SK-N-MC (cell line): ENCODE measurements at regions not wholly inside any gene's neighbourhood (a gene's known extent, or its start where the extent isn't known, plus 50 kb on each side); places are given as distances from the start of the nearest gene placed in this dataset.

Source experiments
- DNase-seq: peaks from one replicate; pipeline ENCODE4 v3.0.0-alpha.2; 2011; ENCODE audit warnings: low read depth, low spot score
- H3K27ac ChIP-seq: fragments of 200-600 bp; sonication (generic); 2 replicates; pipeline ENCODE4 v1.5.1; 2016; ENCODE audit warnings: mixed run types
- H3K36me3 ChIP-seq: fragments of 200-600 bp; sonication (generic); 2 replicates; pipeline ENCODE4 v1.6.1; 2017; ENCODE audit warnings: antibody characterized with exemption, low read length, mixed read lengths; ENCODE audit not compliant: insufficient read depth
- H3K4me3 ChIP-seq: fragments of 200-600 bp; sonication (generic); 2 replicates; pipeline ENCODE4 v1.5.1; 2016
- H3K9ac ChIP-seq: fragments of 200-600 bp; sonication (generic); 2 replicates; pipeline ENCODE4 v1.8.0; 2017; ENCODE audit warnings: mixed run types, mixed read lengths; ENCODE audit not compliant: insufficient read length
- H3K9me3 ChIP-seq: fragments of 200-600 bp; sonication (generic); 2 replicates; pipeline ENCODE4 v1.6.1; 2017; ENCODE audit warnings: low read depth, mild to moderate bottlenecking, antibody characterized with exemption, low read length, moderate library complexity, mixed read lengths
- EZH2 ChIP-seq: fragments of 200-600 bp; sonication (generic); IDR thresholded peaks from one replicate; pipeline ENCODE4 v1.6.1; 2017; ENCODE audit warnings: antibody characterized with exemption
- FOXP2 ChIP-seq: optimal IDR thresholded peaks from 2 replicates; pipeline ENCODE3; 2011; ENCODE audit warnings: mild to moderate bottlenecking, moderate library complexity; ENCODE audit not compliant: insufficient read depth; ENCODE audit errors: extremely low read length, control extremely low read depth
- POLR2AphosphoS5 ChIP-seq: IDR thresholded peaks from 2 replicates; pipeline ENCODE4 v1.6.1; 2012; ENCODE audit warnings: mild to moderate bottlenecking, low read depth, low read length, borderline replicate concordance

DNA sequence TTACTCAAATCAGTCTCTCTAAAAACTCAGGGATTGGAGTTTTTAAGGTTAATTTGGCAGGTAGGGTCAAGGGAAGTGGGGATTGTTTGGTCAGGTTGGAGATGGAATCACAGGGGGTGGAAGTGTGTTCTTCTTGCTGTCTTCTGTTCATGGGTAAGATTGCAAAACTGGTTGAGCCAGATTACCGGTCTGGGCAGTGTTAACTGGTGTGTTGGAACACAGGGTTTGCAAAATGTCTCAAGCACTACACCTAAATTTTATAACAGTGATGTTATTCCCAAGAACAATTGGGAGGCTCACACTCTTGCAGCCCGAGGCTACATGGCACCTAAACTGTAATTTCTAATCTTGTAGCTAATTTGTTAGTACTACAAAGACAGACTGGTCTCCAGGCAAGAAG lies 425.4 kb downstream of the PLOD2 start:
- Histone ChIP-seq H3K4me3 (no peak overlapping the region), H3K9ac (no peak overlapping the region), H3K9me3 (no peaks in the 10 kb centered on the region), H3K36me3 (no peaks in the 10 kb centered on the region), H3K27ac (no peak overlapping the region)
- no peak for DNase-seq
- no peak for TF ChIP-seq EZH2
- no peak for TF ChIP-seq POLR2AphosphoS5
- TF ChIP-seq FOXP2, result no peak

DNA sequence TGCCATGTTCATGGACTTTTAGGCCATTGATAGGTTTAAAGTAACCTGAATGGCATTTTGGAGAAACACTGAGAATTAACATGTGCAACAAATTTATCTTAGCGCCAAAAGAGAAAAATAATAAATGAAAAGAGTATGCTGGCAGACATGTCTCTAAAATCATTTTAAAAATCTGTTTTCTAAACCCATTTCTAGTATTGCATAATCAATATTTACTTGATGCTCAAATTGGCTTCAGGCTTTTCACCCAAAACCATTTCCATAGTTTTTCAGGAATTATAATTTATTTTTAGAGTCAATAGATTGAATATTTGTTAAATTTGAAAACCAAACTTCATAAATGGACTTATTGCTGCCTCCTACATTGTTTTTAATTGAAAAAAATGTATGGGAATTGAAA lies 423.0 kb downstream of the PLOD2 start:
- no peaks in the 10 kb centered on the region for H3K36me3 ChIP-seq
- no peaks in the 10 kb centered on the region for H3K9me3 ChIP-seq
- no peak overlapping the region for H3K9ac ChIP-seq
- H3K4me3 ChIP-seq, result no peak overlapping the region
- TF ChIP-seq EZH2 (no peak), FOXP2 (no peak), POLR2AphosphoS5 (no peak)
- no peak for DNase-seq
- H3K27ac ChIP-seq, result no peak overlapping the region

DNA sequence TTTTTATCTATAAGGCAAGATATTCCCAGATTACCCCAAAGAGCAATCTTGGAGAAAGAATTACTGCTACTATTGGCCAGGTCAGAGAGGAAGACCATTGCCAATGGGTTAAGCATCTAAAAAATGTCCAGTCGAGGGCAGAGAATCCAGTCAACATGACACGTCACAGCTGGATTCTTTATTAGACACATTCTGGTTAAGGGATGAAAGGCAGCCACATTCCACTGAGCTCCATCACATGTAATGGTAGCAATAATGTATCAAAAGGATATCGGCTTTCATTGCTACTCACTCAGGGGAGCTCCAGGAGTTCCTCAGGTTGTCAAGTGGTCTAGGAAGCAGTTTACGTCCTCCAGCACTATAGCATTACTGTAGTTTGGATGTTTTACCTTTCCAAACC lies 421.1 kb downstream of the PLOD2 start:
- Histone ChIP-seq H3K36me3 (no peaks in the 10 kb centered on the region), H3K27ac (no peak overlapping the region), H3K4me3 (no peak overlapping the region), H3K9ac (no peak overlapping the region), H3K9me3 (no peaks in the 10 kb centered on the region)
- DNase-seq, result no peak
- TF ChIP-seq EZH2, result no peak
- TF ChIP-seq POLR2AphosphoS5, result no peak

DNA sequence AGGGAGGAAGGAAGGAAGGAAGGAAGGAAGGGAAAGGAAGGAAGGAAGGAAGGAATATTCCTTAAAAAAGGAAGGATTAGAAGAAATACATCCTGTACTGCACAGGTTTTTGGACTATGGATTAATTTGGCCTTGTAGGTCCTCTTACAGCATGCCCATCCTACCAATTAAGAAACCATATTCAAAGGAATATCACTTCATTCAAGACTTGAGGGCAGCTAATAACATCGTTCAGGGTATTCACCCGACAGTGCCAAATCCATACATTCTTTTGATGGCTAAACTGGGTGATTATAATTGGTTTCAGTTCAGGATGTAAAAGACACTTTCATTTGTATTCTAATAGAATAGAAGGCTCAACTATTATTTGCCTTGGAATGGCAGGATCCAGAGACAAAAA lies 410.3 kb downstream of the PLOD2 start:
- Histone ChIP-seq H3K4me3 (no peak overlapping the region), H3K36me3 (no peaks in the 10 kb centered on the region), H3K9ac (no peak overlapping the region), H3K27ac (peak overlapping the region; percentile 23), H3K9me3 (no peaks in the 10 kb centered on the region; the same call in 1 of the 2 replicates)
- peak; percentile 62 for DNase-seq
- TF ChIP-seq EZH2, result no peak
- no peak for TF ChIP-seq FOXP2
- TF ChIP-seq POLR2AphosphoS5, result no peak

DNA sequence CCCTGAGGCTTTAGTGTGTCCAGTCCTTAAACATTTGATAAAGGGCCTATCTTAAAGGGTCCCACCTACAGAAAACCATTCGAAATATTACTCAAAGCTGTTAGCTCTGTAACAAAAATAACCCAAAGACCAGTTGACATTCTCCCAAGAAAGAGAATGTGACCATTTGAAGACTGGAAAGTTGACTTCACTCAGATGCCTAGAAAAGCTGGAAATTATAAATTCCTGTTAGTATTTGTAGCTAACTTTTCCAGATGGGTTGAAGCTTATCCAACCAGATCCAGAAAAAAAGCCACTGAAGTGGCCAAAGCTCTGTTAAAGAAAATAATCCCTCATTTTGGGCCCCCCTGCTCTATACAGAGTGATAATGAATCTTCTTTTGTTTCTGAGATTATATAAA lies 408.4 kb downstream of the PLOD2 start:
- H3K4me3 ChIP-seq, result no peak overlapping the region

DNA sequence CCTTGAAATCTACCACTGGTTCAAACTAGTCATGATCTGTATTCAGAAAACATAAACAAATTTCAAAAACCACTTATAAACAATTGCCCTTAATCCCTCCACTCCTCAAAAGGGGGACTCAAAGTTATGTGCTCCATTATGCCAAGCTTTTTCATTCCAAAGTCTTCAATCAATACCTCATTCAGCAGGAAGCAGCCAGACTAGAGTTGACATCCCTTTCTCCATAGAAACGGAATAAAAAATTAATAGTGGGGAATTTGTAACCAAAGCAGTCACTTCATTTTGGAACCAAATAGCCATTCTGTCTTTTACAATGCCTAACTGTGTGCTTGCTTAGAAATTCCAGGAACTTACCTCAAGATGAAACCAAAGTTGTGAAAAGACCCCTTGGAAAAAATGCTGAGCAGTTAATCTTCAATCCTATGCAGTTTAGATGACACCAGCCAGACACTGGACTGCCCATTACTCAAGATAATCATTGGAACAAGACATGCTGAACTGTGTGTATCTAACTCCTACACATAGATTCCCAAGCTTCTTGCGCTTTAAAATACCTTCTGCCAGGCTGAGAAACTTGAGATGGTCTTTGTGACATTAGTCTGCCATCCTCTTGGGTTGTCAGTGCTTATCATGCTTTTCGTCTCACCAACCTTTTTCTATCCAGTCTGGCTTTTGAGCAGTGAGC lies 406.2 kb downstream of the PLOD2 start:
- no peak overlapping the region for H3K4me3 ChIP-seq
- H3K36me3 ChIP-seq, result no peaks in the 10 kb centered on the region
- H3K9me3 ChIP-seq, result no peaks in the 10 kb centered on the region; the same call in 1 of the 2 replicates
- TF ChIP-seq POLR2AphosphoS5, result no peak
- H3K27ac ChIP-seq, result no peak overlapping the region
- no peak for DNase-seq
- no peak overlapping the region for H3K9ac ChIP-seq

More for the DNA sequence above, 408.4 kb downstream of the PLOD2 start:
- no peak overlapping the region for H3K9ac ChIP-seq
- no peak for DNase-seq
- H3K9me3 ChIP-seq, result no peaks in the 10 kb centered on the region; the same call in 1 of the 2 replicates
- no peak for TF ChIP-seq POLR2AphosphoS5
- TF ChIP-seq EZH2, result no peak
- TF ChIP-seq FOXP2, result no peak
- no peak overlapping the region for H3K27ac ChIP-seq
- H3K36me3 ChIP-seq, result no peaks in the 10 kb centered on the region

DNA sequence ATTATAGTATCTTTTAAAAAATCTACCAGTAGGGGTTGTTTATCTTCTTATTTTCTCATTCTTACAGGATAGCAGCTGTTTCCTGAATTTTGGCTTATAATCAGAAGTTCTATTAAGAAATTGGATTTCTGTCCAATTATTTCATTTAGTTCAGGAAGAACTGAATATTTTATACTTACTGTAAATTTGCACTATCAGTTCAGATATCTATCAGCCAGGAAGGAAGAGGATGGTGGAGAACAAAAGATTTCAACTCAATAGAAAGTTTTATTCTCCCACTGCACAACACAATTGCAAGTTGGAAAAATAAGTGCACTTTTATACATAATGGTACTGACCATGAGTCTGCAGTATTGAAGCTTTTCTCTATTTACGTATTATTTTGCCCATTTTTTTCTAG lies 400.9 kb downstream of the PLOD2 start:
- TF ChIP-seq POLR2AphosphoS5 (no peak), EZH2 (no peak), FOXP2 (no peak)
- no peak for DNase-seq
- Histone ChIP-seq H3K9ac (no peak overlapping the region), H3K4me3 (no peak overlapping the region), H3K27ac (no peak overlapping the region), H3K36me3 (no peaks in the 10 kb centered on the region), H3K9me3 (no peaks in the 10 kb centered on the region; the same call in 1 of the 2 replicates)

DNA sequence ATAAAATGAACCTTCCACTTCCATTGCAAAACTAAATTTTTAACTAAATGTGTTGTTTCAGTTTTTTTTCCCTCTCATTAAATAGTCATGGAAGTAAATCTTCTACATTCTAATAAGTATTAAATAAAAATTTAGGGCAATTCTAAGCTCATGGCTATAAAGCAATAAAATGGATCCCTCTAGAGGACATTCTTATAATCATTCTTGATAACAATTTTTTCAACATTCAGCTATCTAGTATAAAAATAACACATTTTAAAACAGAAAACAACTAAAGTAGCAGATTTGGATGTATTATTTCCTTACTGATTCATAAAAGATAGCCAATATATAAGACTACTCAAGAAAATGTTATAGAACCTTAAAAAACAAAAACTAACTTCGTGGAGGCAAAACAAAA lies 393.1 kb downstream of the PLOD2 start:
- H3K36me3 ChIP-seq, result no peaks in the 10 kb centered on the region
- H3K9ac ChIP-seq, result no peak overlapping the region
- TF ChIP-seq POLR2AphosphoS5 (no peak), FOXP2 (no peak), EZH2 (no peak)
- no peak overlapping the region for H3K27ac ChIP-seq
- no peaks in the 10 kb centered on the region for H3K9me3 ChIP-seq
- no peak overlapping the region for H3K4me3 ChIP-seq
- DNase-seq, result no peak

DNA sequence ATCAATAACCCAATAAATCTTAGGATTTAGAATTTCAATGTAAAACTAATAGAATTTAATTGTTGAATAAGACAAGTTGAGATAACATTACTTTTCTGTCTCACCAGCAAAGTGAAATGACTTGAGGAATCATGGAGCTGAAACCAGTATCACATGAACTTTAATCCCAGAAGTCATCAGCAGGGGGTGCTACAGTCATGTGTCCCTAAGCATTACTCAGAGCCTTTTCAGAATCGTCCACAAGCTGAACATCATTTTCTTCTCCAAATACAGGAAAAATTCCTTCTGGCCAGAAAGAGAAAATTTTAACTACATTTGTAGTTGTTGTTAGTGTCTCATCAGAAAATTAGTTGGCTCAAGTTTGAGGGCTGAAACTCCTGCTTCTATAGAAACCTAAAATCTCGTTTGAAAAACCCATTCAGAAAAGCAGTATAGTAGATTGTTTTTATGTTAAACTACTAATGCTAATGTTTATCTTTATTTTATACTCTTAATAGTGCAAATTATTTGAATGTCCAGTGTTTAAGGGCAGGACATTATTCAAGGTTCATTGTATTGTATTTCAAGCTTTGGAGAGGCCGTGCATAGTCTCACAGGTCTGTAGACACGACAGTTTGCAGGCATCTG lies 384.1 kb downstream of the PLOD2 start:
- Histone ChIP-seq H3K4me3 (no peak overlapping the region), H3K9ac (no peak overlapping the region), H3K27ac (no peak overlapping the region), H3K36me3 (no peaks in the 10 kb centered on the region), H3K9me3 (no peaks in the 10 kb centered on the region)
- peak; percentile 76 for DNase-seq
- TF ChIP-seq EZH2, result no peak
